SK-N-SH (cell line): ENCODE measurements at regions not wholly inside any gene's neighbourhood (a gene's known extent, or its start where the extent isn't known, plus 50 kb on each side); places are given as distances from the start of the nearest gene placed in this dataset.

ENCODE experiments used
- CTCF ChIP-seq: fragments of 200-600 bp; sonication (generic); IDR thresholded peaks from 2 replicates; pipeline ENCODE4 v1.6.1; 2017; ENCODE audit warnings: antibody characterized with exemption, mild to moderate bottlenecking, moderate library complexity
- ELF1 ChIP-seq: IDR thresholded peaks from 2 replicates; pipeline ENCODE4 v1.4.0; 2012
- EP300 ChIP-seq, 2 experiments: IDR thresholded peaks; 2 replicates each; pipeline versions ENCODE4 v1.4.0 to v1.6.1; 2012; ENCODE audit warnings: borderline replicate concordance in 1 of 2, low read depth in 1 of 2, low read length in 1 of 2
- GABPA ChIP-seq: IDR thresholded peaks from 2 replicates; pipeline ENCODE4 v1.4.0; 2012; ENCODE audit warnings: low read depth, mild to moderate bottlenecking
- JUND ChIP-seq: IDR thresholded peaks from 2 replicates; pipeline ENCODE4 v1.4.0; 2012
- NFIC ChIP-seq: IDR thresholded peaks from 2 replicates; pipeline ENCODE4 v1.4.0; 2012; ENCODE audit warnings: borderline replicate concordance
- POLR2AphosphoS5 ChIP-seq: IDR thresholded peaks from 2 replicates; pipeline ENCODE4 v1.6.1; 2012; ENCODE audit warnings: low read depth, low read length
- RAD21 ChIP-seq: IDR thresholded peaks from 2 replicates; pipeline ENCODE4 v1.6.1; 2012; ENCODE audit warnings: mild to moderate bottlenecking, low read length
- SIN3A ChIP-seq: IDR thresholded peaks from 2 replicates; pipeline ENCODE4 v1.6.1; 2012; ENCODE audit warnings: low read depth, mild to moderate bottlenecking, low read length, moderate library complexity, borderline replicate concordance
- TEAD4 ChIP-seq: IDR thresholded peaks from 2 replicates; pipeline ENCODE4 v1.4.0; 2012; ENCODE audit warnings: mild to moderate bottlenecking, borderline replicate concordance; ENCODE audit not compliant: insufficient read depth
- YY1 ChIP-seq: IDR thresholded peaks from 2 replicates; pipeline ENCODE4 v1.4.0; 2012; ENCODE audit warnings: low read depth, mild to moderate bottlenecking

DNA sequence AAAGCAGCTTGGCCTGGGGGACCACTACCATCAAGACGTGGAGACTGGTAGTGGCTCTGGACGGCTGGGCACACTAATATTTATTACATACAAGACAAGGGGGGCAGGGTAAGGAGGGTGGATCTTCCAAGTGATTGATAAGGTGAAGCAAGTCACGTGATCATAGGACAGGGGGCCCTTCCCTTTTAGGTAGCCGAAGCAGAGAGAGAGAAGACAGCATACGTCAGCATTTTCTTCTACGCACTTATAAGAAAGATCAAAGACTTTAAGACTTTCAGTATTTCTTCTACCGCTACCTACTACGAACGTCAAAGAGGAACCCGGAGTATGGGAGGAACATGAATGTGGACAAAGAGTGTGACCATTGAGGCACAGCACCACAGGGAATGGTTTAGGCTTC, 307.9 kb downstream of the RPIA start:
- TF ChIP-seq POLR2AphosphoS5 (no peak), EP300 (IDR thresholded peaks at IDR 0.05; ENCODE audit: borderline replicate concordance in 1 of 2, low read depth in 1 of 2, low read length in 1 of 2) (no peak), RAD21 (no peak), CTCF (no peak), ELF1 (no peak), SIN3A (no peak), YY1 (no peak), TEAD4 (no peak), JUND (no peak), NFIC (no peak), GABPA (no peak)
